ENCODE measurements at regions not wholly inside any gene's neighbourhood (a gene's known extent, or its start where the extent isn't known, plus 50 kb on each side); places are given as distances from the start of the nearest gene placed in this dataset.

- Mint-ChIP-seq H3K4me3 (ENCODE audit: unreplicated experiment) (no peak overlapping the region), H3K4me1 (ENCODE audit: low read depth) (peaks cover 4% of the 10 kb centered on the region), H3K36me3 (ENCODE audit: low read depth) (no peaks in the 10 kb centered on the region)
Observed at GRCh38 chr18:61653823-61654551, 238.8 kb downstream of the RNF152 start.

DNA sequence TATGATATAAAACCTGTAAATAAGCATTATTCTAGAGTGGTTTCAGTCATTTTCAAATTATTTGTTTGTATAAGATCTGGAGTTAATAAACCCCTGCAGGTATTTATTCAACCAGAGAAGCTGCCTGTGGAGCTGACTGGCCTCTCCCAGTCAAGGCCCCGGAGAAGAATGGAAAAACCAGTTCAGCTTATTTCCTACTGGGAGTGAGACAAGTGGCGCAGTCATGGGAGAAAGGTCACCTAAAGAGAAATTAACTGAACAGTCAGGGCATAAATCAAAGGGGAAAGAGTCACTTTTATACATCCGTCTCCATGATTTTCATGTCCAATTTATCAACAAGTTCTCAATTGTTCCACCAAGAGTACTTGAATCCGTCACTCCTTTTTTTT lies 240.9 kb downstream of the RNF152 start:
- Mint-ChIP-seq H3K4me1 (ENCODE audit: low read depth) (peaks cover 6% of the 10 kb centered on the region), H3K27me3 (ENCODE audit: low read depth) (no peaks in the 10 kb centered on the region), H3K9me3 (ENCODE audit: low read depth) (peaks cover 4% of the 10 kb centered on the region), H3K27ac (ENCODE audit: unreplicated experiment) (no peak overlapping the region), H3K36me3 (ENCODE audit: low read depth) (no peaks in the 10 kb centered on the region), H3K4me3 (ENCODE audit: unreplicated experiment) (no peak overlapping the region)
- DNase-seq (ENCODE audit: low spot score), result no peak
- TF ChIP-seq CTCF (IDR thresholded peaks at IDR 0.05), result no peak

More at GRCh38 chr18:61653823-61654551, 238.8 kb downstream of the RNF152 start:
- Mint-ChIP-seq H3K9me3 (ENCODE audit: low read depth) (peaks cover 4% of the 10 kb centered on the region), H3K27me3 (ENCODE audit: low read depth) (no peaks in the 10 kb centered on the region), H3K27ac (ENCODE audit: unreplicated experiment) (no peak overlapping the region)
- TF ChIP-seq CTCF (IDR thresholded peaks at IDR 0.05), result no peak
- no peak for DNase-seq (ENCODE audit: low spot score)

- peaks cover 4% of the 10 kb centered on the region for H3K9me3 Mint-ChIP-seq (ENCODE audit: low read depth)
- H3K36me3 Mint-ChIP-seq (ENCODE audit: low read depth), result no peaks in the 10 kb centered on the region
- DNase-seq (ENCODE audit: low spot score), result no peak
- peaks cover 6% of the 10 kb centered on the region for H3K4me1 Mint-ChIP-seq (ENCODE audit: low read depth)
- no peaks in the 10 kb centered on the region for H3K27me3 Mint-ChIP-seq (ENCODE audit: low read depth)
- H3K27ac Mint-ChIP-seq (ENCODE audit: unreplicated experiment), result no peak overlapping the region
- no peak overlapping the region for H3K4me3 Mint-ChIP-seq (ENCODE audit: unreplicated experiment)
- TF ChIP-seq CTCF (IDR thresholded peaks at IDR 0.05), result no peak
Observed at GRCh38 chr18:61651145-61651879, 241.5 kb downstream of the RNF152 start.

- H3K4me3 Mint-ChIP-seq (ENCODE audit: unreplicated experiment), result no peak overlapping the region
- no peak overlapping the region for H3K27ac Mint-ChIP-seq (ENCODE audit: unreplicated experiment)
- H3K4me1 Mint-ChIP-seq (ENCODE audit: low read depth), result peaks cover 3% of the 10 kb centered on the region
- no peaks in the 10 kb centered on the region for H3K36me3 Mint-ChIP-seq (ENCODE audit: low read depth)
- peaks cover under 1% of the 10 kb centered on the region for H3K9me3 Mint-ChIP-seq (ENCODE audit: low read depth)
- TF ChIP-seq CTCF (IDR thresholded peaks at IDR 0.05), result no peak
- DNase-seq (ENCODE audit: low spot score), result no peak
- no peaks in the 10 kb centered on the region for H3K27me3 Mint-ChIP-seq (ENCODE audit: low read depth)
Observed at GRCh38 chr18:61643884-61644647, 248.7 kb downstream of the RNF152 start.

- no peaks in the 10 kb centered on the region for H3K36me3 Mint-ChIP-seq (ENCODE audit: low read depth)
- TF ChIP-seq CTCF (IDR thresholded peaks at IDR 0.05), result no peak
- DNase-seq (ENCODE audit: low spot score), result no peak
- no peak overlapping the region for H3K27ac Mint-ChIP-seq (ENCODE audit: unreplicated experiment)
- peaks cover 20% of the 10 kb centered on the region for H3K4me1 Mint-ChIP-seq (ENCODE audit: low read depth)
- no peaks in the 10 kb centered on the region for H3K9me3 Mint-ChIP-seq (ENCODE audit: low read depth)
- H3K4me3 Mint-ChIP-seq (ENCODE audit: unreplicated experiment), result no peak overlapping the region
- no peaks in the 10 kb centered on the region for H3K27me3 Mint-ChIP-seq (ENCODE audit: low read depth)
Observed at GRCh38 chr18:61639886-61640285, 252.9 kb downstream of the RNF152 start.
